AG09309 (cell line): ENCODE measurements at regions not wholly inside any gene's neighbourhood (a gene's known extent, or its start where the extent isn't known, plus 50 kb on each side); places are given as distances from the start of the nearest gene placed in this dataset.

Source experiments
- DNase-seq: peaks from one replicate; pipeline ENCODE4 v3.0.0-alpha.2; 2010; ENCODE audit warnings: low read depth
- H3K4me3 ChIP-seq: 2 replicates; pipeline ENCODE4 v1.5.1; 2011; ENCODE audit warnings: mild to moderate bottlenecking, low read depth, low read length, moderate library complexity; ENCODE audit not compliant: control insufficient read depth
- CTCF ChIP-seq: IDR thresholded peaks from 2 replicates; pipeline ENCODE4 v1.5.1; 2011; ENCODE audit warnings: mild to moderate bottlenecking, low read depth, low read length, inconsistent platforms; ENCODE audit not compliant: insufficient read depth, control insufficient read depth; ENCODE audit errors: missing control alignments

DNA sequence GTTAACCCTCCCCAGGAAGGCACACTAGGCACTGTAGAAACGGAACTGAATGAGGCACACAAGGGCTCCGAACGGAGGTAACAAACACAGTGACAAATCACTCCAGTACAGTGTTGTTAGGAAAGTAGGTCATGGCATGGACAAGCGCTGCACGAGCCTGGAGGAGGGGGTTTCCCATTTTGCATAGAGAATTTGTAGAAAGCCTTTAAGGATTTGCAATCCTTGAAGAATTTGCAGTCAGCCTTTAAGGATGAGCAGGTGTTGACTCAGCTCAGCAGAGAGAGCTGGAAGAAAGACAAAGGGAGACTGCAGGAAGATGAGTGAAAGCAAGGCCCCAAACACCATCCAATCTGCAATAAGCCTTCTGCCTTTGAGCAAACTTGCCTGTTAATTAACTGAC, 51.1 kb upstream of the PPP1R3C start:
- no peak for TF ChIP-seq CTCF
- no peak overlapping the region for H3K4me3 ChIP-seq
- DNase-seq = peak; percentile 62

- no peak for TF ChIP-seq CTCF
- DNase-seq = no peak
- H3K4me3 ChIP-seq = no peak overlapping the region
Observed at GRCh38 chr10:91682912-91683311, 50.0 kb upstream of the PPP1R3C start.
